Stromal cell of bone marrow (primary cell): ENCODE measurements at regions not wholly inside any gene's neighbourhood (a gene's known extent, or its start where the extent isn't known, plus 50 kb on each side); places are given as distances from the start of the nearest gene placed in this dataset.

Source experiments
- DNase-seq: peaks from one replicate; pipeline ENCODE4 v3.0.0-alpha.2; 2012; ENCODE audit warnings: low read depth

- DNase-seq, result no peak
Measured at GRCh38 chr1:87437663-87438295, 109.1 kb downstream of the LMO4 start.

GRCh38 chr1:87439821-87440220, 111.1 kb downstream of the LMO4 start:
- DNase-seq, result no peak

- DNase-seq, result no peak
Measured at GRCh38 chr1:87449348-87449963, 120.8 kb downstream of the LMO4 start.

GRCh38 chr1:87450136-87450535, 121.5 kb downstream of the LMO4 start:
- DNase-seq, result no peak

DNA sequence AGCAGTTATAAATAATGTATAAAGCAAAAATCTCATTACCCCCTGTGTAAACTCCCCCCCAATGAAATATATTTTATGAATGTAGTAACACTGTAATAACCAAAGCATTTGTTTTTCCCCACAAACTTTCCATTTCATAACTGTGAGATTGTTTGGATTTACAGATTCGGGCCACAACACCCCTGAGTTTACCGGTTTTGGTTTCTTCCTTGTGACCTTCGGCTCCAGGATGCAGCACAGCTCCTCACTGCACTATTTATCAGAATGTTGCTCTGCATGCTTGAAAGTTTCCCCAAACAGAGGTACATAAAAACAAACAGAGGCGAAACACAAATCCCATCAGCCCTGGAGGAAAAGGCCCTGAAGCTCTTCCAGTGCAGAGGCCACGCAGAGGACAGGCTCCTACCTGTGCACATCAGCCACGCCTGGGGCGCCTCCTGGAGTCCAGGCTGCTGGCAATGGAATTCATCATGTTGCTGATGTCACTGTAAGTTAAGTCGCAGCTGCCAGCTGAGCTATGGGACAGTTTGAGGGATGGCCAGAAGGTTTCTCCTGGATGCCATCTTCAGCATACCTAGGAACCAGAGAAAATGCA, 122.0 kb downstream of the LMO4 start:
- DNase-seq, result no peak

- peak; percentile 91 for DNase-seq
Measured at GRCh38 chr1:87451229-87451920, 122.7 kb downstream of the LMO4 start.

- no peak for DNase-seq
Measured at GRCh38 chr1:87452648-87453047, 124.0 kb downstream of the LMO4 start.

GRCh38 chr1:87457408-87457807, 128.7 kb downstream of the LMO4 start:
- no peak for DNase-seq

GRCh38 chr1:87462894-87463293, 134.2 kb downstream of the LMO4 start:
- no peak for DNase-seq

DNA sequence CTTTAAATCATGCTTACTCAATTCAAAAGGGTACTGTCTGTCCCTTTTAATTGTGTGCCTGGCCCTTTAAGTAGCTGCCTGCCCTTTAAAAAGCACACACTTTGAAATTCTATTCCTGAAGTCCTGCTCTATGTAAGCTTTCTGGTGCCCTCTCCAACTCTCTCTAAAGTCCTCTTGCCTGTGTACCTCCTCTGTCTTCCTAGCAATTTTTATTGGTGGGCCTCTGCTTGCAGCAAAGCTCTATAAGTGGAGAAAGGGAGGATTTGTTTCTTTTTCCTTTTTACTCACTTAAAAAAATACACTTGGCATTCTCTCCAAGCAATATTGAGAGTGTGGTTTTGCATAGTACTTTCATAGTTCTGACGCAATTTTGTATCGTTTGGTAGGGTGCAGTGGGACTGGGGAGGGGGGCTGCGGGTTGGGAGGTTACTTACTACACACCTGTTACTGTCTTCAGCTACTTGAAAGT, 135.4 kb downstream of the LMO4 start:
- no peak for DNase-seq

DNA sequence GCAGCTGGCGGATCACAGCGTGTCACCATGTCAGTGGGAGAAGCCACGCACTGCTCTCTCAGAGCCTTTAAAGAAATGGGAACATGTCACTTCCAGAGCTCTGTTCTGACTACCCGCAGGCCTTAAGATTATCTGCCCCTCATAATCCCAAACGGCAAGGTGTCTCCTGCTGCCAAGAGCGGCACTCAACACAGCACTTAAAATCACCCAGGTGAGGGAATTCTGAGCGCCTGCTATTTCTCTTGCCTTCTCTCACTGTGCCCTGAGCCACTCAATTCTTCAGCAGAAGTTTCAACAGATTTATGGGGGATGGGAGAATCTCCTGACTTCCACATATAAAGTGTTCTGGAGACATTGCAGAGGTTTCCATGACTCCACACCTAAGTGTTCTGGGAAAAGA, 137.9 kb downstream of the LMO4 start:
- no peak for DNase-seq

GRCh38 chr1:87472716-87473115, 144.0 kb downstream of the LMO4 start:
- DNase-seq, result no peak

GRCh38 chr1:87473203-87473661, 144.6 kb downstream of the LMO4 start:
- DNase-seq, result no peak

DNA sequence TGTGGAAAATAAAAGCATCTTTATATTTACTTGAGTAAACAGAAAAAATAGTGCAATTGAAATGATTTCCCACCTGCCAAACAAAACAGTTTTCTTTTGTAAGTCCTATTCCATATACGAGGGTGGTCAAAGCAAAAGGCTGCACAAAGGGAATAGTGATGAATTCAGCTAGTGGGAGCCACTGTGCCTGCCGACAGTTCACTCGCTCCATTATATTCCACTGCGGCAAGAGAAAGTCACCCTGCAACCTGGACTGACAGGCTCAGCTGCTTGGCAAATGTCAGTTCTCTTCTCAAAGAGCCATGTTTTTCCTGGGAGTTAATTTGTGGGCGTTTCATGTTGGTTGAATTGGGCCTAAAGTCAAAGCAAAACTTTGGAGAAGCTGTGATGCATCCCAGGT, 145.4 kb downstream of the LMO4 start:
- no peak for DNase-seq

- peak; percentile 28 for DNase-seq
Measured at GRCh38 chr1:87478231-87478630, 149.6 kb downstream of the LMO4 start.

DNA sequence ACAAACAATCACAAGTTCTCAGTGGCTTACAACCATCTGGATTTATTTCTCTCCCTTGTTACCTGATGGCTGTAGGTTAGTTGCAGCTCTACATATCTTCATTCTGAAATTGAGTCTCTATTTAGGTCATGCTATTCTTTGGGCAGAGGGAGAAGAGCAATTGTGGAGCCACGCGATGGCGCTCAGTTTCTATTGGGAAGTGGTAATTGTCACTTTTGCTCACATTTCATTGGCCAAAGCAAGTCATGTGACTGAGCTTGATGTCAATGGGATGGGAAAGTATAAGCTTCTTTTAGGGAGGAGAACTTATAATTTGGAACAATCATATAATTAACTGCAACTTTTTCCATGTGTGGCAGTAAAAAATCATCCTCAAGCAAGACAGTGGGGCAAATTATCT, 166.5 kb downstream of the LMO4 start:
- DNase-seq, result no peak

DNA sequence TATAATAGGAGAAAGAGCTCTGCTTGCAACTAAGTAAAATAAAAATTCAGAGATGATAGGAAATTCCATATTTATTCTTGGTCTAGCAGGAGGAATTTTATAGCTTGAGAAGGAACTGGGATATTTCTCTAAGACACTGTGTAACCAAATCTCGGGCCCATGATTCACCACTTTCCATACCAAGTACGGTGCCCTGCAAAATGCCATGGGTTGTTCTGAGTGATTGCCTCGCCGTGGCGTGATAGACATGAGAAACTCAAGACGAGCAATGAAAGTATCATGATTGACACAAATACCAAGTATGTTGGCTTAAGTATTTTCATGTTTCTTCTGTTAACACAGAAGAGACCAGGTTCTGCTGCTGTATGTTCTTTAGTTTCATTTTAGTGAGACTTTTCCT, 167.2 kb downstream of the LMO4 start:
- no peak for DNase-seq

GRCh38 chr1:87497380-87498203, 168.9 kb downstream of the LMO4 start:
- DNase-seq, result no peak

GRCh38 chr1:87501738-87502137, 173.1 kb downstream of the LMO4 start:
- DNase-seq, result no peak

GRCh38 chr1:87505391-87505983, 176.8 kb downstream of the LMO4 start:
- no peak for DNase-seq

DNA sequence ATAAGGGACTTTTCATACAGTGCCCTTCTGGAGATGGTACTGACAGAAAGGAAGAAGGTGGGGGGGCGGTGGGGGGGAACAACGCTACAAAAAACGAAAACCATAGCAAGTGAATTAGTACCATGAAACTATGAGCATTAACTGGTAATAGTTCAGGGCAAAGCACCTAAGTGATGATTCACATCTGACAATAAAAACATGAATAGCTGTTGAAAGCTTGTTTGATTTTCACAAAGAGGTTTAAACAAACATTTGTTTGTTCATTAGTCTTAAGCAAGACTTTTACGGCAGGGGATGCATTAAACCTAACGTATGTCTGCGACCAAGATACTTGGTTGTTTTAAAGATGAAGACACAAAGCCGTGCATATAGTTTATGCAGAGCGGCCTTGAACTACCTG, 177.5 kb downstream of the LMO4 start:
- DNase-seq, result no peak
